ENCODE measurements at regions not wholly inside any gene's neighbourhood (a gene's known extent, or its start where the extent isn't known, plus 50 kb on each side); places are given as distances from the start of the nearest gene placed in this dataset.

DNA sequence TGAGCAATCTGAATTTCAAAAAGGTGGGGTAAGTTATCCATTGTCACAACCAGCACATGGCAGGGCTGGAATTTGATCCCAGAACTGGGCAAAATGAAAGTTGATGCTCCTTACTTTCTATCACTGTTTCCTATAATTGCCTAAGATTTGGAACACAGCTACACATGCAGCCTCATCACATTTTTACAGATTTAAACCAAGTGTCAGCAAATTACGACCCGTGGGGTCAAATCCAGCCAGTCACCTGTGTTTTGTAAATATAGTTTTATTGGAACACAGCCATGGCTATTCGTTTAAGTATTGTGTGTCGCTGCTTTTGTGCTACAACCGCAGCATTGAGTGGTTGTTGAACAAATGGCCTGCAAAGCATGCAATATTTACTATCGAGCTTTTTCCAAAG lies 94.3 kb downstream of the SREK1 start:
- TF ChIP-seq, protein P1, sequence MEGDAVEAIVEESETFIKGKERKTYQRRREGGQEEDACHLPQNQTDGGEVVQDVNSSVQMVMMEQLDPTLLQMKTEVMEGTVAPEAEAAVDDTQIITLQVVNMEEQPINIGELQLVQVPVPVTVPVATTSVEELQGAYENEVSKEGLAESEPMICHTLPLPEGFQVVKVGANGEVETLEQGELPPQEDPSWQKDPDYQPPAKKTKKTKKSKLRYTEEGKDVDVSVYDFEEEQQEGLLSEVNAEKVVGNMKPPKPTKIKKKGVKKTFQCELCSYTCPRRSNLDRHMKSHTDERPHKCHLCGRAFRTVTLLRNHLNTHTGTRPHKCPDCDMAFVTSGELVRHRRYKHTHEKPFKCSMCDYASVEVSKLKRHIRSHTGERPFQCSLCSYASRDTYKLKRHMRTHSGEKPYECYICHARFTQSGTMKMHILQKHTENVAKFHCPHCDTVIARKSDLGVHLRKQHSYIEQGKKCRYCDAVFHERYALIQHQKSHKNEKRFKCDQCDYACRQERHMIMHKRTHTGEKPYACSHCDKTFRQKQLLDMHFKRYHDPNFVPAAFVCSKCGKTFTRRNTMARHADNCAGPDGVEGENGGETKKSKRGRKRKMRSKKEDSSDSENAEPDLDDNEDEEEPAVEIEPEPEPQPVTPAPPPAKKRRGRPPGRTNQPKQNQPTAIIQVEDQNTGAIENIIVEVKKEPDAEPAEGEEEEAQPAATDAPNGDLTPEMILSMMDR (conservative IDR thresholded peaks at IDR 0.05), result no peak
- no peak for TF ChIP-seq EZH2 (IDR thresholded peaks at IDR 0.05; ENCODE audit: low read depth)

Measured in PC-9 (cell line).